ENCODE measurements at regions not wholly inside any gene's neighbourhood (a gene's known extent, or its start where the extent isn't known, plus 50 kb on each side); places are given as distances from the start of the nearest gene placed in this dataset.

DNA sequence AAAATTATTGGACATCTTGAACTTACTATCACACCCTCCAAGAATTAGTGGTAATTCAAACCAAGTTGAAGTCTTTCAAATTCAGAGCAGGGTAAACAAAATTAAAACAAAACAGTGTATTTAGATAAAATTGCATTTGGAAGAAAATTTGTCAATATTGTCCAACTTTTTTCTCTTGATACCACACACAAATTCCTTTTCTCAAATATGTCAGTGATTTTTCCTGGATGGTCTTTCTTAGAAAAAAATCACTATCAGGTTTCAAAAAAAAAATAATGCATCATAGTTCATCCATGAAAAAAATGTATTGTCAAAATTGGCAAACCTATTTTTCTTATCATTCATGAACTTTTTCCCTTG is 667.1 kb downstream of the TENT5A start:
- TF ChIP-seq, protein P1, sequence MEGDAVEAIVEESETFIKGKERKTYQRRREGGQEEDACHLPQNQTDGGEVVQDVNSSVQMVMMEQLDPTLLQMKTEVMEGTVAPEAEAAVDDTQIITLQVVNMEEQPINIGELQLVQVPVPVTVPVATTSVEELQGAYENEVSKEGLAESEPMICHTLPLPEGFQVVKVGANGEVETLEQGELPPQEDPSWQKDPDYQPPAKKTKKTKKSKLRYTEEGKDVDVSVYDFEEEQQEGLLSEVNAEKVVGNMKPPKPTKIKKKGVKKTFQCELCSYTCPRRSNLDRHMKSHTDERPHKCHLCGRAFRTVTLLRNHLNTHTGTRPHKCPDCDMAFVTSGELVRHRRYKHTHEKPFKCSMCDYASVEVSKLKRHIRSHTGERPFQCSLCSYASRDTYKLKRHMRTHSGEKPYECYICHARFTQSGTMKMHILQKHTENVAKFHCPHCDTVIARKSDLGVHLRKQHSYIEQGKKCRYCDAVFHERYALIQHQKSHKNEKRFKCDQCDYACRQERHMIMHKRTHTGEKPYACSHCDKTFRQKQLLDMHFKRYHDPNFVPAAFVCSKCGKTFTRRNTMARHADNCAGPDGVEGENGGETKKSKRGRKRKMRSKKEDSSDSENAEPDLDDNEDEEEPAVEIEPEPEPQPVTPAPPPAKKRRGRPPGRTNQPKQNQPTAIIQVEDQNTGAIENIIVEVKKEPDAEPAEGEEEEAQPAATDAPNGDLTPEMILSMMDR (IDR thresholded peaks at IDR 0.05), result no peak
- TF ChIP-seq SMC3 (IDR thresholded peaks at IDR 0.05) (no peak), POLR2A (IDR thresholded peaks at IDR 0.05; ENCODE audit: low read length) (no peak), ZC3H11A (IDR thresholded peaks at IDR 0.05) (no peak), MYC (IDR thresholded peaks at IDR 0.05; ENCODE audit: borderline replicate concordance, low read length) (no peak), HOXA7 (CRISPR knock-in tag; IDR thresholded peaks at IDR 0.05) (no peak), SREBF2 (IDR thresholded peaks at IDR 0.05) (no peak), CEBPB (IDR thresholded peaks at IDR 0.05) (no peak)
